ENCODE measurements at regions not wholly inside any gene's neighbourhood (a gene's known extent, or its start where the extent isn't known, plus 50 kb on each side); places are given as distances from the start of the nearest gene placed in this dataset.
"Not testable (repeated sequence)": the region's sequence is repeated elsewhere in the genome, so short reads cannot be mapped to it uniquely, and the experiment has no call there.

GRCh38 chr4:71209161-71209560 lies 129.7 kb upstream of the SLC4A4 start:
- no peak for DNase-seq (ENCODE audit: low read depth, low spot score)

GRCh38 chr4:71210823-71211222 lies 128.0 kb upstream of the SLC4A4 start:
- DNase-seq (ENCODE audit: low read depth, low spot score): no peak

GRCh38 chr4:71211748-71212147 lies 127.1 kb upstream of the SLC4A4 start:
- DNase-seq (ENCODE audit: low read depth, low spot score): no peak

GRCh38 chr4:71212216-71212615 lies 126.6 kb upstream of the SLC4A4 start:
- DNase-seq (ENCODE audit: low read depth, low spot score): no peak

GRCh38 chr4:71214578-71214977 lies 124.2 kb upstream of the SLC4A4 start:
- DNase-seq (ENCODE audit: low read depth, low spot score): no peak

GRCh38 chr4:71216316-71216959 lies 122.4 kb upstream of the SLC4A4 start:
- no peak for DNase-seq (ENCODE audit: low read depth, low spot score)

GRCh38 chr4:71217688-71218087 lies 121.1 kb upstream of the SLC4A4 start:
- DNase-seq (ENCODE audit: low read depth, low spot score): no peak

- DNase-seq (ENCODE audit: low read depth, low spot score): not testable (repeated sequence)
These were observed 118.0 kb upstream of the SLC4A4 start for GRCh38 chr4:71220848-71221247.

- DNase-seq (ENCODE audit: low read depth, low spot score): no peak
These were observed 117.0 kb upstream of the SLC4A4 start for GRCh38 chr4:71221510-71222466.

- no peak for DNase-seq (ENCODE audit: low read depth, low spot score)
These were observed 116.2 kb upstream of the SLC4A4 start for GRCh38 chr4:71222661-71223060.

GRCh38 chr4:71229477-71230270 lies 109.1 kb upstream of the SLC4A4 start:
- no peak for DNase-seq (ENCODE audit: low read depth, low spot score)

GRCh38 chr4:71230271-71231128 lies 108.3 kb upstream of the SLC4A4 start:
- DNase-seq (ENCODE audit: low read depth, low spot score): no peak

- DNase-seq (ENCODE audit: low read depth, low spot score): no peak
These were observed 107.4 kb upstream of the SLC4A4 start for GRCh38 chr4:71231129-71232055.

- DNase-seq (ENCODE audit: low read depth, low spot score): no peak
These were observed 106.8 kb upstream of the SLC4A4 start for GRCh38 chr4:71232056-71232430.

- DNase-seq (ENCODE audit: low read depth, low spot score): no peak
These were observed 106.0 kb upstream of the SLC4A4 start for GRCh38 chr4:71232846-71233245.

- DNase-seq (ENCODE audit: low read depth, low spot score): no peak
These were observed 103.3 kb upstream of the SLC4A4 start for GRCh38 chr4:71235311-71236201.

- DNase-seq (ENCODE audit: low read depth, low spot score): no peak
These were observed 102.6 kb upstream of the SLC4A4 start for GRCh38 chr4:71236226-71236625.

- DNase-seq (ENCODE audit: low read depth, low spot score): no peak
These were observed 101.2 kb upstream of the SLC4A4 start for GRCh38 chr4:71237641-71238040.

GRCh38 chr4:71239365-71239764 lies 99.5 kb upstream of the SLC4A4 start:
- no peak for DNase-seq (ENCODE audit: low read depth, low spot score)
